Neutrophil (primary cell): ENCODE measurements at regions not wholly inside any gene's neighbourhood (a gene's known extent, or its start where the extent isn't known, plus 50 kb on each side); places are given as distances from the start of the nearest gene placed in this dataset.

ENCODE experiments used
- H3K27ac ChIP-seq: fragments of 200-600 bp; sonication (generic); 2 replicates; pipeline ENCODE4 v1.5.1; 2016; ENCODE audit warnings: mild to moderate bottlenecking, moderate library complexity
- H3K27me3 ChIP-seq: fragments of 200-600 bp; sonication (generic); 2 replicates; pipeline ENCODE4 v1.6.0; 2016; ENCODE audit warnings: mild to moderate bottlenecking
- H3K36me3 ChIP-seq: fragments of 200-600 bp; sonication (generic); 2 replicates; pipeline ENCODE4 v1.5.1; 2017
- H3K4me1 ChIP-seq, 2 experiments: fragments of 200-600 bp in 1 of 2; sonication (generic) in 1 of 2; 1 replicate in 1 of 2; 2 replicates in 1 of 2; pipeline versions ENCODE4 v1.5.1 to v1.6.1; 2013 to 2016; ENCODE audit warnings: low read depth in 1 of 2, low read length in 1 of 2, mild to moderate bottlenecking in 1 of 2, moderate library complexity in 1 of 2; ENCODE audit not compliant: control insufficient read depth in 1 of 2, insufficient read depth in 1 of 2
- H3K4me3 ChIP-seq, 2 experiments: fragments of 200-600 bp in 1 of 2; sonication (generic) in 1 of 2; 1 replicate in 1 of 2; 2 replicates in 1 of 2; pipeline ENCODE4 v1.5.1; 2013 to 2016; ENCODE audit warnings: low read depth in 1 of 2, low read length in 1 of 2, mild to moderate bottlenecking in 1 of 2, moderate library complexity in 1 of 2
- H3K9me3 ChIP-seq: fragments of 200-600 bp; sonication (generic); 2 replicates; pipeline ENCODE4 v1.5.1; 2016
- TF ChIP-seq, protein P1 (sequence below): fragments of 200-600 bp; sonication (generic); IDR thresholded peaks from 2 replicates; pipeline ENCODE4 v1.5.1; 2016; ENCODE audit warnings: antibody characterized with exemption

GRCh38 chr16:72511171-72511570 is 339.2 kb upstream of the PMFBP1 start:
- no peaks in the 10 kb centered on the region for H3K27me3 ChIP-seq
- no peaks in the 10 kb centered on the region for H3K9me3 ChIP-seq
- H3K27ac ChIP-seq, result no peak overlapping the region
- H3K4me3 ChIP-seq, result no peak overlapping the region
- no peaks in the 10 kb centered on the region for H3K36me3 ChIP-seq
- no peaks in the 10 kb centered on the region for H3K4me1 ChIP-seq
- TF ChIP-seq, protein P1, sequence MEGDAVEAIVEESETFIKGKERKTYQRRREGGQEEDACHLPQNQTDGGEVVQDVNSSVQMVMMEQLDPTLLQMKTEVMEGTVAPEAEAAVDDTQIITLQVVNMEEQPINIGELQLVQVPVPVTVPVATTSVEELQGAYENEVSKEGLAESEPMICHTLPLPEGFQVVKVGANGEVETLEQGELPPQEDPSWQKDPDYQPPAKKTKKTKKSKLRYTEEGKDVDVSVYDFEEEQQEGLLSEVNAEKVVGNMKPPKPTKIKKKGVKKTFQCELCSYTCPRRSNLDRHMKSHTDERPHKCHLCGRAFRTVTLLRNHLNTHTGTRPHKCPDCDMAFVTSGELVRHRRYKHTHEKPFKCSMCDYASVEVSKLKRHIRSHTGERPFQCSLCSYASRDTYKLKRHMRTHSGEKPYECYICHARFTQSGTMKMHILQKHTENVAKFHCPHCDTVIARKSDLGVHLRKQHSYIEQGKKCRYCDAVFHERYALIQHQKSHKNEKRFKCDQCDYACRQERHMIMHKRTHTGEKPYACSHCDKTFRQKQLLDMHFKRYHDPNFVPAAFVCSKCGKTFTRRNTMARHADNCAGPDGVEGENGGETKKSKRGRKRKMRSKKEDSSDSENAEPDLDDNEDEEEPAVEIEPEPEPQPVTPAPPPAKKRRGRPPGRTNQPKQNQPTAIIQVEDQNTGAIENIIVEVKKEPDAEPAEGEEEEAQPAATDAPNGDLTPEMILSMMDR, result no peak

- Histone ChIP-seq H3K27me3 (no peaks in the 10 kb centered on the region), H3K36me3 (no peaks in the 10 kb centered on the region), H3K4me3 (no peak overlapping the region), H3K4me1 (no peaks in the 10 kb centered on the region), H3K27ac (no peak overlapping the region), H3K9me3 (no peaks in the 10 kb centered on the region)
- TF ChIP-seq, protein P1, result no peak
These were observed 336.2 kb upstream of the PMFBP1 start for GRCh38 chr16:72508191-72508590.

GRCh38 chr16:72502594-72503005 is 330.6 kb upstream of the PMFBP1 start:
- Histone ChIP-seq H3K27me3 (no peaks in the 10 kb centered on the region), H3K9me3 (no peaks in the 10 kb centered on the region), H3K4me3 (no peak overlapping the region), H3K27ac (no peak overlapping the region), H3K36me3 (no peaks in the 10 kb centered on the region), H3K4me1 (no peaks in the 10 kb centered on the region)
- TF ChIP-seq, protein P1, result no peak

DNA sequence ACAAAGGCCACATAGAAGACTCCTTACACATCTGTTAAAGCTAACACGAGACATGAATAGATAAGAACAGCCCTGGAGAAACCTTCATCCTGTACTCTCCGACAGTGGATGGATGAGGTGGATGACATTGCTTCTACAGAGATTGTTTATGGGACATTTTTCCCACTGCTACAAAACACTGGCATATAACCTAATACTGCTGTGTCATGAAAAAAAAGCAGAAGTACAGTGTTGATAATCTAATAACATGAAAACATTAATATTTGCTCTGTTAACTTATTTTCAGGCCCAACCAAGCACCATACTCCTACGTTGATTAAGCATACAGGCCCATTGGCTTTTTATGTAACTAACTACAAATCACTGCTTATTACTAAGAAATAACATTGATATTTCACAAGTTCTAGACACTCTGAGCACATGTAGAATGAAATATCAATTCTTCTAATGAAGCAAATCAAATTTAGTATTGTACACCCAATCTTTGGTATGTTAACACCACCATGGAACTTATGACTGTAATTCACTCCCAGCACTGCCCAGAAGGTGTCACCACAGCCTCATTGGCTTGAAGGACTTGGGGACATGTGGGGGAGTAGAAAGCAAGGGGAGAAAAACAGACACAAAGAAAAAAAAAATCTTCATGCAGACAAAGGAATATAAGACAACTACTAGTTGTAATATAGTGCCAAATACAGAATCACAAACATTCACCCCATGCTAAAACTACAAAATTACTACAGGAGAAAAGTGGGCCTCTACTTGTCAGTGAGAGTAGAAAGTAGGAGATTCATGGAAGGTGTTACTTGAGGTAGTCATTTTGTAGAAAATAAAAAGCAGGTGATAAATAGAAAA is 330.0 kb upstream of the PMFBP1 start:
- TF ChIP-seq, protein P1, result no peak
- no peak overlapping the region for H3K4me3 ChIP-seq
- no peaks in the 10 kb centered on the region for H3K36me3 ChIP-seq
- no peak overlapping the region for H3K27ac ChIP-seq
- no peaks in the 10 kb centered on the region for H3K4me1 ChIP-seq
- H3K9me3 ChIP-seq, result no peaks in the 10 kb centered on the region
- H3K27me3 ChIP-seq, result no peaks in the 10 kb centered on the region

DNA sequence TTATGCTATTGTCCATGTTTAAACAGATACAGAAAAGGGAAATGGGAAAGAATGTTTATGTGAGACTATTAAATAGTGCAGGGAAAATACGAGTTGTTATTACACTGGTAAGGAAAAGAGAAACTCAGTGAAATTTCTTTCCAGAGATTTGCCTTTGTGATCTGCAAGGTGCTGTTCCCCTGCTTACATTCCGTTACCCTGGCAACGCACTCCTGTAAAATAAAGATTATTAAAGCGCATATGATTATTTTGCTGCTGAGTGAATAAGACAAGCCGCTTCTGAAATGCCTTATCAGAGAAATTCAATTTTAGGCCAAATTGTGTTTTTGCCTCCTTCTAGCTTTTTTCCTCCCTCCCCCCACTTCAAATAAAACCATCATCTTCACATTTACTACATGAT is 328.6 kb upstream of the PMFBP1 start:
- H3K36me3 ChIP-seq, result no peaks in the 10 kb centered on the region
- H3K27me3 ChIP-seq, result no peaks in the 10 kb centered on the region
- no peaks in the 10 kb centered on the region for H3K4me1 ChIP-seq
- no peak overlapping the region for H3K27ac ChIP-seq
- H3K9me3 ChIP-seq, result no peaks in the 10 kb centered on the region
- H3K4me3 ChIP-seq, result no peak overlapping the region
- TF ChIP-seq, protein P1, result no peak
